GM23338 (cell line): ENCODE measurements at regions not wholly inside any gene's neighbourhood (a gene's known extent, or its start where the extent isn't known, plus 50 kb on each side); places are given as distances from the start of the nearest gene placed in this dataset.

ENCODE experiments used
- CTCF ChIP-seq, 2 experiments: fragments of 200-600 bp in 1 of 2; sonication (generic) in 1 of 2; conservative IDR thresholded peaks; 2 replicates each; pipeline versions ENCODE4 v1.5.1 to v1.6.1; 2016 to 2017; ENCODE audit warnings: antibody characterized with exemption in 2 of 2, low read depth in 2 of 2, mild to moderate bottlenecking in 2 of 2, moderate library complexity in 1 of 2
- ETS1 ChIP-seq: IDR thresholded peaks from 2 replicates; pipeline ENCODE4 v1.6.1; 2016; ENCODE audit warnings: antibody characterized with exemption
- EZH2 ChIP-seq: fragments of 200-600 bp; sonication (generic); IDR thresholded peaks from one replicate; pipeline ENCODE4 v1.8.0; 2017; ENCODE audit warnings: antibody characterized with exemption, mild to moderate bottlenecking, low read depth; ENCODE audit not compliant: unreplicated experiment
- POLR2AphosphoS5 ChIP-seq: IDR thresholded peaks from 2 replicates; pipeline ENCODE4 v1.6.1; 2016; ENCODE audit warnings: antibody characterized with exemption, low read depth
- REST ChIP-seq: IDR thresholded peaks from one replicate; pipeline ENCODE4 v1.6.1; 2018; ENCODE audit warnings: antibody characterized with exemption; ENCODE audit not compliant: unreplicated experiment
- ZNF462 ChIP-seq: fragments of 250-450 bp; sonication (Bioruptor Pico); IDR thresholded peaks from 2 replicates; pipeline ENCODE4 v1.5.0; 2020; ENCODE audit warnings: mild to moderate bottlenecking, moderate library complexity

GRCh38 chr15:54820098-54820497, 376.6 kb downstream of the RSL24D1 start:
- TF ChIP-seq CTCF (conservative IDR thresholded peaks at IDR 0.05; ENCODE audit: low read depth in 2 of 2): no peak
- no peak for TF ChIP-seq POLR2AphosphoS5
- no peak for TF ChIP-seq EZH2
- TF ChIP-seq REST: no peak
- no peak for TF ChIP-seq ETS1
- TF ChIP-seq ZNF462 (CRISPR knock-in tag): no peak
